Inflammatory macrophage treated with lipopolysaccharide for 1 hour (primary cell): ENCODE measurements at regions not wholly inside any gene's neighbourhood (a gene's known extent, or its start where the extent isn't known, plus 50 kb on each side); places are given as distances from the start of the nearest gene placed in this dataset.

Experiments used
- DNase-seq, 2 donors: peaks; one replicate each; pipeline ENCODE4 v3.0.0-alpha.2; 2020 to 2022

- no peak for DNase-seq
Measured at GRCh38 chr9:102114557-102114956, 376.1 kb upstream of the GRIN3A start.

GRCh38 chr9:102113191-102113590, 374.7 kb upstream of the GRIN3A start:
- no peak for DNase-seq

GRCh38 chr9:102106439-102106838, 368.0 kb upstream of the GRIN3A start:
- DNase-seq = no peak

- no peak for DNase-seq
Measured at GRCh38 chr9:102101723-102102122, 363.3 kb upstream of the GRIN3A start.

GRCh38 chr9:102087141-102087540, 348.7 kb upstream of the GRIN3A start:
- DNase-seq = no peak

- DNase-seq = no peak
Measured at GRCh38 chr9:102085548-102085947, 347.1 kb upstream of the GRIN3A start.

- no peak for DNase-seq
Measured at GRCh38 chr9:102072059-102072764, 333.8 kb upstream of the GRIN3A start.

GRCh38 chr9:102069969-102070368, 331.5 kb upstream of the GRIN3A start:
- DNase-seq = no peak

- DNase-seq = no peak
Measured at GRCh38 chr9:102054811-102055210, 316.4 kb upstream of the GRIN3A start.

- DNase-seq = no peak
Measured at GRCh38 chr9:102049586-102050246, 311.3 kb upstream of the GRIN3A start.

GRCh38 chr9:102047549-102047948, 309.1 kb upstream of the GRIN3A start:
- DNase-seq = no peak

- no peak for DNase-seq
Measured at GRCh38 chr9:102044133-102044532, 305.7 kb upstream of the GRIN3A start.

GRCh38 chr9:102038006-102038405, 299.6 kb upstream of the GRIN3A start:
- no peak for DNase-seq

- DNase-seq = no peak
Measured at GRCh38 chr9:102035929-102036328, 297.5 kb upstream of the GRIN3A start.

GRCh38 chr9:102032614-102033013, 294.2 kb upstream of the GRIN3A start:
- no peak for DNase-seq

GRCh38 chr9:102000956-102001355, 262.5 kb upstream of the GRIN3A start:
- no peak for DNase-seq

- no peak for DNase-seq
Measured at GRCh38 chr9:101999441-101999840, 261.0 kb upstream of the GRIN3A start.

GRCh38 chr9:101995231-101995630, 256.8 kb upstream of the GRIN3A start:
- no peak for DNase-seq

GRCh38 chr9:101993771-101994170, 255.3 kb upstream of the GRIN3A start:
- DNase-seq = no peak

- no peak for DNase-seq
Measured at GRCh38 chr9:101991926-101992325, 253.5 kb upstream of the GRIN3A start.

GRCh38 chr9:101977614-101978210, 239.3 kb upstream of the GRIN3A start:
- peak in 1 of 2 donors; percentile 46 for DNase-seq

GRCh38 chr9:101970609-101971008, 232.2 kb upstream of the GRIN3A start:
- no peak for DNase-seq

GRCh38 chr9:101968392-101968791, 229.9 kb upstream of the GRIN3A start:
- no peak for DNase-seq

GRCh38 chr9:101966691-101967090, 228.2 kb upstream of the GRIN3A start:
- no peak for DNase-seq
